MCF 10A (cell line): ENCODE measurements at regions not wholly inside any gene's neighbourhood (a gene's known extent, or its start where the extent isn't known, plus 50 kb on each side); places are given as distances from the start of the nearest gene placed in this dataset.

Source experiments
- BruUV-seq: library from RNA; stranded (reverse); fragments of 400-500 nt; replicated peaks from 2 replicates; lab custom pipeline; 2021; lab: Mats Ljungman, UMichigan
- CTCF ChIA-PET: fragments of 300-600 bp; sonication (Branson Sonifier 250); formaldehyde crosslinking; extraction: SDS; loops from one replicate; lab custom pipeline; 2021; ENCODE audit warnings: antibody characterized with exemption, inconsistent platforms; lab: Yijun Ruan, JAX
- POLR2A ChIA-PET: fragments of 300-600, 350-650 bp; sonication (Branson Sonifier 250); formaldehyde crosslinking; extraction: SDS; loops from one replicate; lab custom pipeline; 2020; ENCODE audit warnings: antibody characterized with exemption, inconsistent platforms; lab: Yijun Ruan, JAX
- DNase-seq: peaks from one replicate; pipeline ENCODE4 v3.0.0-alpha.2; 2018; ENCODE audit not compliant: unreplicated experiment
- H3K27ac Mint-ChIP-seq: one replicate; pipeline ENCODE4 v1.8.0; 2022; ENCODE audit warnings: mild to moderate bottlenecking, low read depth, mixed read lengths; ENCODE audit not compliant: unreplicated experiment
- H3K27me3 Mint-ChIP-seq: one replicate; pipeline ENCODE4 v1.8.0; 2022; ENCODE audit warnings: mixed read lengths; ENCODE audit not compliant: insufficient read depth, unreplicated experiment
- H3K36me3 Mint-ChIP-seq: one replicate; pipeline ENCODE4 v1.8.0; 2022; ENCODE audit warnings: mild to moderate bottlenecking, moderate library complexity, mixed read lengths; ENCODE audit not compliant: insufficient read depth, unreplicated experiment
- H3K4me1 Mint-ChIP-seq: one replicate; pipeline ENCODE4 v1.8.0; 2022; ENCODE audit warnings: mixed read lengths; ENCODE audit not compliant: insufficient read depth, unreplicated experiment
- H3K4me3 Mint-ChIP-seq: one replicate; pipeline ENCODE4 v1.8.0; 2022; ENCODE audit warnings: mild to moderate bottlenecking, moderate library complexity, mixed read lengths; ENCODE audit not compliant: unreplicated experiment
- H3K9me3 Mint-ChIP-seq: one replicate; pipeline ENCODE4 v1.8.0; 2022; ENCODE audit warnings: mixed read lengths; ENCODE audit not compliant: unreplicated experiment
- intact Hi-C: fragments of 100-400 bp; cut with micrococcal nuclease; formaldehyde crosslinking; loops from 2 replicates; pipeline ENCODE4 v1.14.1; 2022
- TF ChIP-seq, protein P1 (sequence below): fragments of 200-600 bp; IDR thresholded peaks from one replicate; pipeline ENCODE4 v1.8.0; 2022; ENCODE audit warnings: antibody characterized with exemption, mild to moderate bottlenecking; ENCODE audit not compliant: unreplicated experiment

DNA sequence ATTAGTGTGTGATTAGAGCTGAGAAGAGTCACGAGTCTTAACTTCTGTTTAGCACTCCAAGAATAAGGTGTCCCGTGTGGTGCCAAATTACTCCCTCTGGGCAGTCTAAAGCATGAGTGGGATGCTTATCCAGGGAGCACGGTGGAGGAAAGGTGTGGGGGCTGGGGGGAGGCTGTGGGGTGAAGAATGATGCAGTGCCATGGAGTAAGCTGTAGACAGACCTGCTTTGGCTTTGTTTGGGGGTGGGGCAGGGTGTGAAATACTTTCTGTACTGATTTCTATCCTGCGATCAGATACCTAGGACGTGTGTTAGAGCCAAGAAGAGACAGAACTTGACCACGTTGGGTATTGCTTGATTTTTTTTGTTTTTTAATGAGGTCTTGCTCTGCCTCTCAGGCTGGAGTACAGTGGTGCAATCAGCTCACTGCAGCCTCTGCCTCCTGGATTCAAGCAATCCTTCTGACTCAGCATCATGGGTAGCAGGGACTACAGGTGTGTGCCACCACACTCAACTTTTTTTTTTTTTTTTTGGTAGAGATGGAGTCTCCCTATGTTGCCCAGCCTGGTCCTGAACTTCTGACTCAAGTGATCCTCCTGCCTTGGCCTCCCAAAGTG, 232.8 kb downstream of the MAN2A1 start:
- no peaks in the 10 kb centered on the region for H3K27me3 Mint-ChIP-seq
- intact Hi-C loops: no loop called here
- ChIA-PET CTCF (interaction anchor here (0.6 to 1.4 kb wide), 2 partner anchors 45 to 215 kb away, joined by 3 to 4 read pairs; no protein-coding TSS in a partner anchor), POLR2A (no interaction called here)
- no peak overlapping the region for H3K4me3 Mint-ChIP-seq
- TF ChIP-seq, protein P1, sequence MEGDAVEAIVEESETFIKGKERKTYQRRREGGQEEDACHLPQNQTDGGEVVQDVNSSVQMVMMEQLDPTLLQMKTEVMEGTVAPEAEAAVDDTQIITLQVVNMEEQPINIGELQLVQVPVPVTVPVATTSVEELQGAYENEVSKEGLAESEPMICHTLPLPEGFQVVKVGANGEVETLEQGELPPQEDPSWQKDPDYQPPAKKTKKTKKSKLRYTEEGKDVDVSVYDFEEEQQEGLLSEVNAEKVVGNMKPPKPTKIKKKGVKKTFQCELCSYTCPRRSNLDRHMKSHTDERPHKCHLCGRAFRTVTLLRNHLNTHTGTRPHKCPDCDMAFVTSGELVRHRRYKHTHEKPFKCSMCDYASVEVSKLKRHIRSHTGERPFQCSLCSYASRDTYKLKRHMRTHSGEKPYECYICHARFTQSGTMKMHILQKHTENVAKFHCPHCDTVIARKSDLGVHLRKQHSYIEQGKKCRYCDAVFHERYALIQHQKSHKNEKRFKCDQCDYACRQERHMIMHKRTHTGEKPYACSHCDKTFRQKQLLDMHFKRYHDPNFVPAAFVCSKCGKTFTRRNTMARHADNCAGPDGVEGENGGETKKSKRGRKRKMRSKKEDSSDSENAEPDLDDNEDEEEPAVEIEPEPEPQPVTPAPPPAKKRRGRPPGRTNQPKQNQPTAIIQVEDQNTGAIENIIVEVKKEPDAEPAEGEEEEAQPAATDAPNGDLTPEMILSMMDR: no peak
- H3K36me3 Mint-ChIP-seq: no peaks in the 10 kb centered on the region
- no peaks in the 10 kb centered on the region for H3K4me1 Mint-ChIP-seq
- H3K9me3 Mint-ChIP-seq: no peaks in the 10 kb centered on the region
- H3K27ac Mint-ChIP-seq: no peak overlapping the region
- no TSS peak for BruUV-seq
- no peak for DNase-seq

DNA sequence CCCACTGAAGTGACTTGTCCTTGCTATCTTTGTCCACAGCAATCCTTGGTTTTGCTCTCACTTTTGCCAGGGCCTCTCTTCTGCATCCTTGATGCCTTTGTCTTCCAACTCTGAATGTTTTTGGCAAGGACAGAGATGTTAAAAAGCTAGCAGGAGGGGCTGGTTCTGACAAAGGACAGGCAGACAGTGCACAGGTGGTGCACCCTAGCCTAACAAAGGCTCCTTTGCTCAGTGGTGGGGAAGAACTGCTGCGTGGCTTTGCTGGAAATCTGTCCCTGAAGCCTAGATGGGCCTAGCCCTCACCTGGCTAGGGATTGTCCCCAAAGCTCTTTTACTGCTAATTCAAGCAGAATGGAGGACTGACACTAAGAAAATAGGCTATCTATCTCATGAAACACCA, 233.5 kb downstream of the MAN2A1 start:
- no TSS peak for BruUV-seq
- CTCF ChIA-PET: no interaction called here
- no peak overlapping the region for H3K4me3 Mint-ChIP-seq

DNA sequence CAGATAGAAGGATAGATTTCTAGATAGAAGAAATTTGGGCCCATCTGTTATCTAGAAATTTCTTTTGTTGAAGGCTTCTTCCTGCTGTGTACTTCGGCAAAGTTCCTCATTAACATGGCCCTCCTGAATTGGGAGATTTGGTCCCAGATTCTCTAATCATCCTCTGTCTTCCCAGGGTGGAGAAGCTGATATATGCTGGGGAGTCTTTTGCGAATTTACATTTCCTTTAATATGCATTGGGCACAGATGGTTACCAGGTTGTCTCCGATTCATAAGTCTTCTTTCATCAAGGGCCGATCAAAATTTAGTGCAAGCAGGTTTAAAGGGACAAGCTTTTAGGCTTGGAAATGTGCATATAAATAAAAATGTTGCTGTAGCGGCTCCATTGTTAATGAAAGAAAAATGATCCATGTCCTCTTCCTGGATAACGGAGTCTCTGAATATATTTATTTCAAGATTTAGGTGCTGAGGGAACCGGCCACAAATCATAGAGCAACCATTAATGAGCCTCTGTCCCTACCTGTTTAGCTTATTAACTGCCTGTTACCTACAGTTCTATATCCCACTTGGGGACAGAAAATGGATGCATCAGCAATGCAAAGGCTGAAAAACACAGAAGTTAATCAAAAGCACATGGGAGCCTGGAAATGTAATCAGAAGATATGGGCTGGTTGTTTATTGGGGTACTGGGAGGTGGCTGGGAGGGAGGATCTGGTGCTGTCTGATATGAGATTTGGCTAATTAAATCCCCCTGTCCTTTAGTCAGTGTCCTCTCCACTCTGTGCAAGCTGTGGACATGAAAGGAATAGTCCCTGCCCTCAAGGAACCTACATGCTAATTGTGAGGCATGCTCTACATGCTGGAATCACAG, 234.7 kb downstream of the MAN2A1 start:
- Mint-ChIP-seq H3K27me3 (no peaks in the 10 kb centered on the region), H3K4me3 (no peak overlapping the region), H3K36me3 (no peaks in the 10 kb centered on the region), H3K9me3 (no peaks in the 10 kb centered on the region), H3K4me1 (no peaks in the 10 kb centered on the region), H3K27ac (no peak overlapping the region)
- CTCF ChIA-PET: no interaction called here
- no peak for DNase-seq
- intact Hi-C loops: no loop called here
- no TSS peak for BruUV-seq
- TF ChIP-seq, protein P1: no peak
- POLR2A ChIA-PET: no interaction called here

More for the DNA sequence above, 233.5 kb downstream of the MAN2A1 start:
- TF ChIP-seq, protein P1: no peak
- Mint-ChIP-seq H3K9me3 (no peaks in the 10 kb centered on the region), H3K27ac (no peak overlapping the region), H3K27me3 (no peaks in the 10 kb centered on the region), H3K4me1 (no peaks in the 10 kb centered on the region), H3K36me3 (no peaks in the 10 kb centered on the region)
- no peak for DNase-seq
- POLR2A ChIA-PET: interaction anchor here (0.6 kb wide), 1 partner anchor 195 kb away, joined by 3 read pairs; no protein-coding TSS in a partner anchor
- intact Hi-C loops: no loop called here

DNA sequence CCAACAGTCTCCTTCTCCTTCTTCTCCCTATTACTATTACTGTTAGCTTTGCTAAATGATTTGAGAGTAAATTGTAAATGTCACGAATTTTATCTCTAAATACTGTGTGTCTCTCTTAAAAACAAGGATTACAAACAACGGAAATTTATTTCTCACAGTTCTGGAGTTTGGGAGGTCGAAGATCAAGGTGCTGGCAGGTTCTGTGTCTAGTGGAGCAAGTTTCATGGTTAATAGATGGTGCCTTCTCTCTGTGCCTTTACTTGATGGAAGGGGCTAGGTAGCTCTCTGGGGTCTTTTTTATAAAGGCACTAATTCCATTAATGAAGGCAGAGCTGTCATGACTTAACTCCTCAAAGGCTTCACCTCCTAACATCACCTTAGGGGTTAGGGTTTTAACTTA, 237.9 kb downstream of the MAN2A1 start:
- DNase-seq: no peak
- CTCF ChIA-PET: no interaction called here
- no peaks in the 10 kb centered on the region for H3K4me1 Mint-ChIP-seq
- TF ChIP-seq, protein P1: no peak
- H3K36me3 Mint-ChIP-seq: no peaks in the 10 kb centered on the region
- intact Hi-C loops: no loop called here
- POLR2A ChIA-PET: no interaction called here
- BruUV-seq: no TSS peak
- no peaks in the 10 kb centered on the region for H3K27me3 Mint-ChIP-seq
- H3K9me3 Mint-ChIP-seq: no peaks in the 10 kb centered on the region
- no peak overlapping the region for H3K27ac Mint-ChIP-seq
- H3K4me3 Mint-ChIP-seq: no peak overlapping the region
